Stimulated activated CD4-positive, alpha-beta T cell treated with anti-CD3 and anti-CD28 coated beads, Interleukin-12 subunit alpha, Interleukin-12 subunit beta, amount 100 ng/mL, for 4 hours (primary cell): ENCODE measurements at regions not wholly inside any gene's neighbourhood (a gene's known extent, or its start where the extent isn't known, plus 50 kb on each side); places are given as distances from the start of the nearest gene placed in this dataset.
A peak's percentile ranks its signal among the peaks of the same experiment; 100 is the strongest.

Source experiments
- DNase-seq: peaks from one replicate; pipeline ENCODE4 v3.0.0-alpha.2; 2020

GRCh38 chr7:155961241-155962190 is 149.3 kb upstream of the SHH start:
- DNase-seq = peak; percentile 18

DNA sequence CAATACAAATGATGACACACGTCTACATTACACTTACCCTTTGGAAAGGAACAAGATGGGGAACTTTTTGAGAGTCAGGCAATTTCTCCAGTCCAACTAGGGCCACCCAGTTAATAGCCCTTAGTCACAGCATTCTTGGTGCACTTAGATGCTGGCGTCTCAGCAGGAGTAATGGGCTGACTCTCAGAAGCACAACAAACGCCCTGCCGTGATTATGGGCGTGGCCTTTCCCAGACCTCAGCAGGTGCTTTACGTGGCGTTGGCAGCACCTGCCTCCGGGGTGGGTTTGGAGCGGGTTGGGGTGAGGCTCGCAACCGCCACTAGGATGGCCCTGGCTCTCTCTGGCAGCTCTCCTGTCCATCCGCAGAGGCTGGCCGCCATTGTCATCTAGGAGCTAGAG is 147.6 kb upstream of the SHH start:
- DNase-seq = no peak

DNA sequence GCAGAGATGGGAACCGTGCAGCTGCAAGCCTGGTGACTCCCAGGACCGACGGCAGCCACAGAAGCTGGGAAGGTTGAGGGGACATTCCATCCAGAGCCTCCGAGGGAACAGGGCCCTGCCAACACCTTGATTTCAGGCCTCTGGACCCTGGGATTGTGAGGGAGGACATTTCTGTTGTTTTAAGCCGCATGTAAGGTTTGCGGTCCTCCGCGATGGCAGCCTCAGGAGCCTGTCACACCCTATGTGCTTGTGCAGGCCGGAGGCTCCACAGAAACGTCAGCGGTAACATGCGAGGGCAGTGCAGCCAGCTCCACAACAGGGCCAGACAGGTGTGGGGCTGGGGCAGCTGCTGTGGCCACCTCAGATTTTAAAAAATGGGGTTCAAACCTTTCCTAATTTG is 144.7 kb upstream of the SHH start:
- no peak for DNase-seq

- no peak for DNase-seq
These were observed 143.0 kb upstream of the SHH start for GRCh38 chr7:155955367-155955635.

DNA sequence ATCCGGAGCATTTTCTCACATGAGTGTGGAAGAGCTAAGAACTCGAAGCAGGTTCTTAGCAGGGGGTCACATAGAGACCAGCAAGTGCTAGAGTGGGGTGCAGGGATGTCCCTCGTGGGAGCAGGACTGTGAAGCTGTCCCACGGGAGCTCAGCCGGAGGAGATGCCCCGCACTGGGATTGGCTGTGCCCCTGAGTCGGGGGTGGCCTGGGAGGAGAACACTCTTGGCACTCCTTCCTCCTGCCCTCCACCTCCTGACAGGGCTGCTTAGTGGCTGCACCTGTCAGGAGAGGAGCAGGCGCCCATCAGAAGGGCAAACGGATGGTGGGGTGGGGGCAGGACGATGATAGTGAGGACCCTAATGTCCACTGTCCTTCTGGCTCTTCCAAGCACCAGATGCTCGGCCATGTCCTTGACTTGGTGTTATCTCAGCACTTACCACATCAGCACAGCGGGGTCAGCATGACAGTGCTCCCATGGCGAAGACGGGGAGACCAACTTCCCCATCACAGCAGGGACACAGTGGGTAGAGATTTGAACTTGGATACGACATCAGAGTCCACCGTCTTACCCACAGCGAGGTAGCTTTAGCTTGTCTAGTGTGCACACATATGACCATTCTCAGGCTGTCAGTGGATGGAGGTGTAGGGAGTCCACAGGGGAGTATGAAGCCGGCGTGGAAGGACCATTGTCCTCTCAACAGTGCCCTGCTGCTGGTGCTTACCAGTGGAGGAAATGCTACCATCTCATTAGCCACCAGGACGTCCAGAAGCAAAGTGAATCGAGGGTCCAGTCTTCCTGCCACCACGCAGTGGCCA is 142.5 kb upstream of the SHH start:
- no peak for DNase-seq

DNA sequence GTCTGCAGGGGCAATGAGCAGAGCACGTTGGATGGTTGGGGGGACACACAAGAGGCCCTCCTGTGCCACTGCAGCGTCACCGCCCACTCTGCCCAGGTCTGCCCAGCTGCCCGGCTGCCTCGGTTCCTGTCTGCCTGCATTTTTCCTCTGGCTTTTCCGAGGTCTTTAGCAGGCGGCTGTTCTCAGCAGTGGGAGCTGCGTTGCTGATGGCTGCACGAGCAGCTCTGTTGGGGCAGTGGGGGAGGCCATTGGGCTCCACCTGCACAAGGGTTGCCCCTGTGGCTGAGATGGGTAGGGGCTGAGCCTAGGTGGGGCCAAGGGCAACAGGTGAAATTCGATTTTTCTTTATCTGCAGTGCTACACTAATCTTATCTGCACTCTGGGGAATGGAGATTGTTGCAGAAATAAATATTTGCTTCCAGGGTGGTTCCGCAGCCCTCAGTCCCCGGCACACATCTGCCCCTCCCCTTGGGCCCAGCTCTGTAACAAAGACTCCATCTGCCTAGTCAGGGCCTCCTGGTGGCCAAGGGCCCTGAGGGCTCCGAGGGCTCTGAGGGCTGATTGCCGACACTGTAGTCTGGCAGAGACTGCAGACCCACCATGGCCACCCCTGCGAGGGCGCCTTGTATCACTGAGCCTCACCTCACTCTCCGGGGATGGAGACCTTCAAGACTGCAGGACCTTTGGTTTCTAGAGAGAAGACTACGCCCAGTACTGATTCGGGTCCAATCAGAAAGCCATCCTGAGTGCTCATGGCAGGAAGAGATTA is 141.7 kb upstream of the SHH start:
- no peak for DNase-seq

DNA sequence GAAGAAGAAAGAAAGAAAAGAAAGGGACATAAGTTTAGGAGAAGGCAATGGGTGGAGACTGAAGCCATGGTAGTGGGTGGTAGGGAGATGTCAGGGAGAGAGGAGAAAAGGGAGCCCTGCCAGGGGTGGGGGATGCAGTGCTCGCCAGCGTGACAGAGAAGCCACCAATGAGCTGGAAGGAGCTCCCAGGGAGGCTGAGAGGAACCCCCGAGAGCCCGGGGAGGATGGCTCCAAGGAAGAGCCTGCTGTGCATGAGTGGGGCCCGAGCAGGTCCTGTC is 141.2 kb upstream of the SHH start:
- no peak for DNase-seq

GRCh38 chr7:155951554-155952158 is 139.4 kb upstream of the SHH start:
- DNase-seq = no peak

GRCh38 chr7:155950898-155951553 is 138.8 kb upstream of the SHH start:
- DNase-seq = no peak

DNA sequence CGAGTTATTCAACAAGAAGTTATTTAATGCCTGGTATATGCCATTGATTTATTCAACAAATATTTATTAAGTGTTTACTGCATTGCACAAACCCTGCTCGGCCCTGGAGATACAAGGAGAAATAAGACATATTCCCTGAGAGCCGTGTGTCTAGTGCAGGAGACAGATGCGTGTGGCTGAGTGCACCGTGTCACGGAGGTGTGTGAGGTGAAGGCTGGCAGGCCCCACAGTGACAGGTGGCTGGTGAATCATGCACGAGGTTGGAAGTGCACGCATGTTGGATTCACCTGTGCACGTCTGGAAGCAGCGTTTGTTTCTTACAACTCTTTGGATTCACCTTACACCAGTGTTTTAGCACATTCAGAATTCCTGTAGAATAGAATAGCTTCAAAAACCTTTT is 136.6 kb upstream of the SHH start:
- no peak for DNase-seq

GRCh38 chr7:155948423-155948822 is 136.2 kb upstream of the SHH start:
- DNase-seq = no peak

- DNase-seq = no peak
These were observed 134.8 kb upstream of the SHH start for GRCh38 chr7:155947051-155947450.

GRCh38 chr7:155945670-155946325 is 133.5 kb upstream of the SHH start:
- DNase-seq = no peak

DNA sequence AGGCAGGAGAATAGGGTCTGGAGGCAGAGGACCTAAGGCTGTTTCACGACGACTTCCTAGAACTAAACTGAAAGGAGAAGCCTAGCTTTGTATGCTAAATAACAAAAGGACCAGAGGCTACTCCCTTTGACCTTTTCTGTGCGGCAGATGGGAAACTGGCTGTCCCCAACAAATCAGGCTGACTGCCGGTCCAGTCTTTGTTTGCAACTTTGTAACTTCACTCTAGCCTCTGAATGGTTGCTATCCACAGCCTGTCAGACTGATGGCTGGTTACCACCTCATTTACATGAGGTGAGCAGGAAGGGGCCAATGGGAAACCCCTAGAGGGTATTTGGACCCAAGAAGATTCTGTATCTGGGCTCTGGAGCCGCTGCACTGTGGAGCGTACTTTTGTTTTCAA is 132.6 kb upstream of the SHH start:
- no peak for DNase-seq

- DNase-seq = no peak
These were observed 131.1 kb upstream of the SHH start for GRCh38 chr7:155943251-155943899.

- DNase-seq = no peak
These were observed 130.1 kb upstream of the SHH start for GRCh38 chr7:155942226-155942950.

DNA sequence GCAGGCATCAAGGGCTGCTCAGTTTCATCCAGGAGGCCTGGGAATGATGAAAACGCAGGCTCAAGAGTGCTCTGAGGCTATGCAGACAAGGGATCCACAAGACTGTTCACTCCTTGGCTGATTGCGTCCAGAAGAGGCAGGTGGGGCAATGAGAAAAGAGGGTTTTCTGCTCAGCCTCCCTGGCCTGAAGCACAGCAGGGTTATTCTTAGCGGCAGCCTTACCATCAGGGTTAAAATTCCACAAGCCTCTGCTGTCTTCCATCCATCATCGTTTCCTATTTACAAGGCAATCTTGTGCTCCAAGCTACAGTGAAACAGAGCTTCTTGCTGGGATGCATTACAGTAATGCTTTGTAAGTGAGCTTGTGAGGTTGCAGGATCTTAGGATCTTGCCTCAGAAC is 129.4 kb upstream of the SHH start:
- no peak for DNase-seq

DNA sequence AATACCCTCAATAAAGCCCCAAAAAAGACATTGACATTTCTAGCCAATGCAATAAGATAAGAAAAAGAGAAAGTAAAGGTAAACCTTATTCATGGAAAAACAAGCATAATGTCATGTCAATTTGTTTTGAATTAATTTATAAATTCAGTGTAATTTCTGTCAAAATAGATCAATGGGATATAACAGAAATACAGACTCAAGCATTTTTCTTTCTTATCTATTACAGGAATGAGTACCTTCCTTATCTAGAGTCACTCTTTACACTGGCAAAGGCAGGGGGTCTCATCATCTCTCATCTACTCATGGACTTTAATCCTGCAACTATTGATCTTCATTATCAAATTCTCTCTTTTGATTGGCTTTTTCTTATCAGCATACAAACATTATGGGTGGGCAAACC is 127.1 kb upstream of the SHH start:
- no peak for DNase-seq

- DNase-seq = no peak
These were observed 125.9 kb upstream of the SHH start for GRCh38 chr7:155938129-155938528.

- DNase-seq = no peak
These were observed 123.5 kb upstream of the SHH start for GRCh38 chr7:155935726-155936125.

- no peak for DNase-seq
These were observed 122.8 kb upstream of the SHH start for GRCh38 chr7:155935005-155935557.
